Epithelial cell of esophagus (primary cell): ENCODE measurements at regions not wholly inside any gene's neighbourhood (a gene's known extent, or its start where the extent isn't known, plus 50 kb on each side); places are given as distances from the start of the nearest gene placed in this dataset.
A peak's percentile ranks its signal among the peaks of the same experiment; 100 is the strongest.

Experiments used
- DNase-seq: peaks from one replicate; pipeline ENCODE4 v3.0.0; 2010; ENCODE audit warnings: low read depth
- H3K4me3 ChIP-seq: 2 replicates; pipeline ENCODE4 v1.5.1; 2011; ENCODE audit warnings: mild to moderate bottlenecking, low read length, control low read depth
- TF ChIP-seq, protein P1 (sequence below): IDR thresholded peaks from 2 replicates; pipeline ENCODE4 v1.5.1; 2011; ENCODE audit warnings: low read depth, mild to moderate bottlenecking, low read length, control low read depth, inconsistent platforms; ENCODE audit not compliant: insufficient read depth; ENCODE audit errors: missing control alignments

- DNase-seq, result no peak
- TF ChIP-seq, protein P1, sequence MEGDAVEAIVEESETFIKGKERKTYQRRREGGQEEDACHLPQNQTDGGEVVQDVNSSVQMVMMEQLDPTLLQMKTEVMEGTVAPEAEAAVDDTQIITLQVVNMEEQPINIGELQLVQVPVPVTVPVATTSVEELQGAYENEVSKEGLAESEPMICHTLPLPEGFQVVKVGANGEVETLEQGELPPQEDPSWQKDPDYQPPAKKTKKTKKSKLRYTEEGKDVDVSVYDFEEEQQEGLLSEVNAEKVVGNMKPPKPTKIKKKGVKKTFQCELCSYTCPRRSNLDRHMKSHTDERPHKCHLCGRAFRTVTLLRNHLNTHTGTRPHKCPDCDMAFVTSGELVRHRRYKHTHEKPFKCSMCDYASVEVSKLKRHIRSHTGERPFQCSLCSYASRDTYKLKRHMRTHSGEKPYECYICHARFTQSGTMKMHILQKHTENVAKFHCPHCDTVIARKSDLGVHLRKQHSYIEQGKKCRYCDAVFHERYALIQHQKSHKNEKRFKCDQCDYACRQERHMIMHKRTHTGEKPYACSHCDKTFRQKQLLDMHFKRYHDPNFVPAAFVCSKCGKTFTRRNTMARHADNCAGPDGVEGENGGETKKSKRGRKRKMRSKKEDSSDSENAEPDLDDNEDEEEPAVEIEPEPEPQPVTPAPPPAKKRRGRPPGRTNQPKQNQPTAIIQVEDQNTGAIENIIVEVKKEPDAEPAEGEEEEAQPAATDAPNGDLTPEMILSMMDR, result no peak
Measured at GRCh38 chr3:118473343-118473742, 561.3 kb downstream of the IGSF11 start.

GRCh38 chr3:118476885-118477618 lies 557.6 kb downstream of the IGSF11 start:
- TF ChIP-seq, protein P1, result no peak
- no peak for DNase-seq
- H3K4me3 ChIP-seq, result no peak overlapping the region

More at GRCh38 chr3:118473343-118473742, 561.3 kb downstream of the IGSF11 start:
- H3K4me3 ChIP-seq, result no peak overlapping the region

- TF ChIP-seq, protein P1, result no peak
- H3K4me3 ChIP-seq, result no peak overlapping the region
- no peak for DNase-seq
Measured at GRCh38 chr3:118477768-118478167, 556.9 kb downstream of the IGSF11 start.

GRCh38 chr3:118478706-118479276 lies 555.9 kb downstream of the IGSF11 start:
- TF ChIP-seq, protein P1, result no peak
- peak; percentile 71 for DNase-seq
- H3K4me3 ChIP-seq, result no peak overlapping the region

DNA sequence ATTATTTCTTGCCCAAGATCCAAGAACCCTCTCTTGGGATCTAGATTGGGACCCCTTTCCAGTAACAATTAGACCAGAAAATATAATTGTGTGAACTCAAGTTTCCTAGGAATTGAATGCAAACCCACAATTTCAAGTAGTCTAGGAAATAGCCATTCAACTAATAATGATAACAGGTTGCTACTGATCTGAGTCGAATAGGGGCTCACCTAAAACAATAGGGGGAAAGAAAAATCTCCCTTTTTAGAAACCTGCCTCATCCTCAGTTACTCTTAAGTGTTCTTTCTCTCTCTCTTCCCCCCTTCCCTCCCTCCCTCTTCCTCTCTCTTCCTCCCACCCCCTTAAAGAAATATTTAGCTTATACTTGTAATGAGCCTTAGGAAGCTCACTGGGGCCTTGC lies 555.3 kb downstream of the IGSF11 start:
- no peak for DNase-seq
- TF ChIP-seq, protein P1, result no peak
- H3K4me3 ChIP-seq, result no peak overlapping the region

GRCh38 chr3:118480101-118480860 lies 554.4 kb downstream of the IGSF11 start:
- no peak overlapping the region for H3K4me3 ChIP-seq
- DNase-seq, result no peak
- TF ChIP-seq, protein P1, result no peak
